Activated CD4-positive, alpha-beta memory T cell treated with anti-CD3 and anti-CD28 coated beads, Interleukin-2, amount 10 ng/mL, durations not matched to agents 7 days and 5 days (primary cell): ENCODE measurements at regions not wholly inside any gene's neighbourhood (a gene's known extent, or its start where the extent isn't known, plus 50 kb on each side); places are given as distances from the start of the nearest gene placed in this dataset.

ENCODE experiments used
- CTCF ChIA-PET: fragments of 350-600 bp; sonication (Branson Sonifier 250); formaldehyde crosslinking; loops from one replicate; lab custom pipeline; 2021; ENCODE audit warnings: antibody characterized with exemption, inconsistent platforms; lab: Charles Lee
- POLR2A ChIA-PET: fragments of 350-600 bp; sonication (Branson Sonifier 250); formaldehyde crosslinking; loops from one replicate; lab custom pipeline; 2021; ENCODE audit warnings: antibody characterized with exemption; lab: Charles Lee
- DNase-seq: peaks from one replicate; pipeline ENCODE4 v3.0.0-alpha.2; 2020
- H3K27ac Mint-ChIP-seq: one replicate; pipeline ENCODE4 v1.8.0; 2021; ENCODE audit warnings: mild to moderate bottlenecking, mixed read lengths
- H3K27me3 Mint-ChIP-seq: one replicate; pipeline ENCODE4 v1.8.0; 2021; ENCODE audit warnings: mixed read lengths
- H3K36me3 Mint-ChIP-seq: one replicate; pipeline ENCODE4 v1.8.0; 2021; ENCODE audit warnings: low read depth, mixed read lengths
- H3K4me1 Mint-ChIP-seq: one replicate; pipeline ENCODE4 v1.8.0; 2021; ENCODE audit warnings: mixed read lengths
- H3K4me3 Mint-ChIP-seq: one replicate; pipeline ENCODE4 v1.8.0; 2021; ENCODE audit warnings: mild to moderate bottlenecking, mixed read lengths
- H3K9me3 Mint-ChIP-seq: one replicate; pipeline ENCODE4 v1.8.0; 2021; ENCODE audit warnings: mixed read lengths

DNA sequence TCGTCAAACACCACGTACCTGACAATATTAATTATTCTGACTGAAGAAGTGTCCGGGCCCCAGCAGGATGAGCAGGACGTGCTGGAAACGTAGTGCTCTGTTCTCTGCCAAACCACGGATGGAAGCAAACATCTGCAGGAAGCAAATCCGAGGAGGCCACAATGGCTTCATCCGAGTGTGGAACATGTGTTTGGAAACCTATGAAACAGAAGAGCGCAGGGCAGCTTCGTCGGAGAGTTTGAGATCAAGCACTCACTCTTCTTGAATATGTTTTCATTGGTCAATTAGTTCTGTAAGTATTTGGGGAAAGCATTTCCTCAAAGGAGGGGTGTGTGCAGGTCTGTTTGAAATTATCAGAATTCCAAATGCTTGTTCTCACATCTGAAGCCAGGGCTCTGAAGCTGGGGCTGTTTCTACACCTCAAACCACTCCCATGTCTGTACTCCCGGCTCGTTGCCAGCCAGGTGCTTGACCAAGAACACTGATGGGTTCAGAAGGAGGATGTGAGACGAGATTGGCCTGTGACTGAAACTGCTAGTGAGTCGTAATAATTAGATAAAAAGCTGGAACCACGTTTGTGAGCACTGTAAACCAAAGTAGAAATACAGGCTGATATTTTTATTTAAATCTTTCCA is 356.6 kb upstream of the SALL3 start:
- POLR2A ChIA-PET = no interaction called here
- no peaks in the 10 kb centered on the region for H3K9me3 Mint-ChIP-seq

DNA sequence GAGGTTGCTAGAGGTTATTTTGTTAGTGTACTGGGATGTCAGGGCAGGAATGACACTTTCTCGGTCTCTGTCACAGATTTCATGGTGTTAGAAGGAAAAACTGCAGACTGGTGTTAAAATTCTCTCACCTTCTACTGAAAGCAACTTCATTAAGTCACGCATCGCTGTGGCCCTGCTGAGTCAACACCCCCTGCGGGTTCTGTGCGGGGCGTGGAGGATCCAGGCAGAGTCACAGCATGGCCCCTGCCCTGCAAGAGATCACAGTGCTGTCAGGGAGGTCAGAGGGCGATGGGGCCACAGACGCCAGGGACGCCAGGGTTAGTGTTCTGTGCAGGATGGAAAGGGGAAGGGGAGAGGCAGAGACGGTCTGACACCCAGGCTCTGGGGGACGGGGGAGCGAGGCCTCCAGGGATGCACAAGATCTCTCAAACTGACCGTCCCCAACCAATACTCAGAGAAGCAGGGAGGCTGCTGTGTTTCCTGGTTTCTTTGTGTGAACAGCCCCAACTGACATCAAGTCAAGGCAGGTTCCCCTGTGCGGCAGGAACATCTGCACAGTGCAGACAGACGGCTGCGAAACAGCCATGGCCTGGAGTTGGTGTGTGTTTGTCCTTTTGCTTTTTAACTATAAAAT is 354.9 kb upstream of the SALL3 start:
- Mint-ChIP-seq H3K27me3 (no peaks in the 10 kb centered on the region), H3K36me3 (no peaks in the 10 kb centered on the region), H3K9me3 (peaks cover 2% of the 10 kb centered on the region), H3K4me1 (no peaks in the 10 kb centered on the region), H3K4me3 (no peak overlapping the region), H3K27ac (no peak overlapping the region)
- ChIA-PET POLR2A (no interaction called here), CTCF (no interaction called here)
- no peak for DNase-seq

More for the DNA sequence above, 356.6 kb upstream of the SALL3 start:
- CTCF ChIA-PET = no interaction called here
- DNase-seq = no peak
- Mint-ChIP-seq H3K36me3 (no peaks in the 10 kb centered on the region), H3K27ac (no peak overlapping the region), H3K4me1 (no peaks in the 10 kb centered on the region), H3K4me3 (no peak overlapping the region), H3K27me3 (no peaks in the 10 kb centered on the region)

DNA sequence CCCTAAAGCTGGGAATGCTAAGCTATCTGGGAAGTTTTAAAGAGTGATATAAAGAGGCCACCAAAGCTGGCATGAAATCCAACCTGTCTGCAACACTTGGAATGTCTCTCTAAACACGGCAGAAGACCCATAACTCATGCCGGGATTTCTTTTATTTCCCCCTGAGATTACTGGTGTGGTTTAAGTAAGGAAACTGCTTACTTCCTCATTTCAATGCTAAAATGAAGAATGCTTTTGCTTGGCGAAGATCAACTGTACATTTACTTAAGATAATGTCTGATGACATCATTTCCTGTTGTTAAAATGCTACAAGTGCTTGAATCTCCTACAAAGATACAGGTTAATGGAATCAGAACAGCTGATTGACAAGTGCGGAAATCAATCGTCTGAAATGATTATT is 353.8 kb upstream of the SALL3 start:
- no peak overlapping the region for H3K27ac Mint-ChIP-seq
- no peak overlapping the region for H3K4me3 Mint-ChIP-seq
- no peaks in the 10 kb centered on the region for H3K4me1 Mint-ChIP-seq
- H3K27me3 Mint-ChIP-seq = no peaks in the 10 kb centered on the region
- H3K36me3 Mint-ChIP-seq = no peaks in the 10 kb centered on the region
- ChIA-PET POLR2A (no interaction called here), CTCF (no interaction called here)
- DNase-seq = no peak
- H3K9me3 Mint-ChIP-seq = peaks cover 5% of the 10 kb centered on the region

DNA sequence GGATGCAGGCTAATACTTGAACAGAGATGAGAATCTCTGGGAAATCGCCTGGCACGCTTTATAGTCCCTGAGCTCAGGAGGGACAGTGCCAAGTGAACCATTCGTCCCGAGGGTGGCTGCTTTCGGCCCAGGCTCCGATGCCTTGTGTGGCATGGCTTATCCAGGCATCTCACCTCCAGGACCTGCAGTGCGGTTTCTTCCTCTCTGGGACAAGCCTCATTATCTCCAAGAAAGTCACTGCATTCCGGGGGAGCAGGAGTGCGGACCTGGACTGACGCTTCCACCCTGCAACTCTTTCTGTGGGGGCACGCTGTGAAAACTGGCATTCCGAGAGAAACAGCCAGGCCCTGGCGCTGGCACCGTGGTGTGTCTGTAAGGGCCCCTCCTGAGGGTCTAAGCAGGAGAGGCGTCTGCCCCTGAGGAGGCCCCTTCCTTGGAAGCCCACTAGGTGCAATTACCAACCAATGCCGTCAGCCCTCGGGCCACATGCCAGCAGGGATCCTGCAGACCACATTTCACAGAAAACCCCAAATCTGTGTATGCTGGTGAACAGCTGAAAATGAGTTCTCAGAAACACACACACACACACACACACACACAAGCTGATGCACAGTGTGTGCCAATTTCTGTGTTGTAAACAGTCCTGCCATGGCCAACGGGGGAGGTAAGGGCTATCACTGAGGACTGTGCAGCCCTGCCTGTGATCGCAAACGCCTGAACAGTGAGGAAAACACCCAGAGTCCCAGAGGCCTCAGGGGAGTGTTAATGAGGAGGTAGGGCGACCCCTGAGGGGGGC is 351.9 kb upstream of the SALL3 start:
- DNase-seq = no peak
- no peak overlapping the region for H3K4me3 Mint-ChIP-seq
- CTCF ChIA-PET = no interaction called here
- no peaks in the 10 kb centered on the region for H3K4me1 Mint-ChIP-seq
- POLR2A ChIA-PET = no interaction called here
- H3K27me3 Mint-ChIP-seq = no peaks in the 10 kb centered on the region
- H3K27ac Mint-ChIP-seq = no peak overlapping the region
- H3K36me3 Mint-ChIP-seq = no peaks in the 10 kb centered on the region
- H3K9me3 Mint-ChIP-seq = peaks cover 13% of the 10 kb centered on the region

DNA sequence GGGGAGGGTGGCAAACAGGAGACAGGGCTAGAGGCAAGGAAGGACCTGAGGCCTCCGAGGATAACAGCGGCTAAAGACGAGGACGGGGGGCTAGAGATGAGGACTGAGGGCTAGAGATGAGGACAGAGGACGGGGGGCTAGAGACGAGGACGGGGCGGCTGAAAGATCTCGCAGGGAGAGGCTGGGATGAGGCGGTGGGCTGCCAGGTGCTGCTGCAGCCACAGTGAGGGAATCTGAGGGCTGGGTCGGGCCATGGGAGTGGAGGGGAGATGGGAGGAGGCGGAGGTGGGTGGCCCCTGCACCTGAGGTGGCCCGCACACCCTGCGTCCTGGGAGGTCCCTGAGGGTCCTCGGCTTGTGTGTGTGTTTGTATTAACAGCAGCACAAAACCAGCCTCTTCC is 350.2 kb upstream of the SALL3 start:
- Mint-ChIP-seq H3K27me3 (no peaks in the 10 kb centered on the region), H3K27ac (no peak overlapping the region), H3K4me3 (no peak overlapping the region), H3K36me3 (no peaks in the 10 kb centered on the region), H3K4me1 (peaks cover 4% of the 10 kb centered on the region), H3K9me3 (peaks cover 13% of the 10 kb centered on the region)
- CTCF ChIA-PET = no interaction called here
- POLR2A ChIA-PET = no interaction called here
- DNase-seq = no peak

DNA sequence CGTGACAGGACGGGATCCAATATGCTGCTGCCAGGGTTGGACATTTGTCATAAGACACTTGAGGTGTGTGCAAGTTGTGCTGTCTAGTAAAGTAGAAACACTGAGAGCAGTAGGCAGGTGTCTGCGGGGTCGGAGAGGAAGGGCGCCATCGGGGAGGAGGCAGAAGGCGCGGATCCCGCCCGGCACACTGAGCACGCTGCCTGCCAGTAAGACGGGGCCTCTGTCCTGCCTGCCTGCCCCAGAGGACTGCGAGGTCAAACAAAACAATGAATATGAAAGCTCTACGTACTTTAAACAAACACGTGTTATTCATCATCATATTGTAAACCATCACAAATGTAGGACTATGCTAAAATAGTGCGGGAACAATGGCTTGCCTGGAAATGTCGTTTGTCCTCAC is 349.3 kb upstream of the SALL3 start:
- Mint-ChIP-seq H3K36me3 (no peaks in the 10 kb centered on the region), H3K4me3 (no peak overlapping the region), H3K9me3 (peaks cover 15% of the 10 kb centered on the region), H3K27ac (no peak overlapping the region), H3K4me1 (peaks cover 4% of the 10 kb centered on the region), H3K27me3 (no peaks in the 10 kb centered on the region)
- POLR2A ChIA-PET = no interaction called here
- CTCF ChIA-PET = no interaction called here
- DNase-seq = no peak

DNA sequence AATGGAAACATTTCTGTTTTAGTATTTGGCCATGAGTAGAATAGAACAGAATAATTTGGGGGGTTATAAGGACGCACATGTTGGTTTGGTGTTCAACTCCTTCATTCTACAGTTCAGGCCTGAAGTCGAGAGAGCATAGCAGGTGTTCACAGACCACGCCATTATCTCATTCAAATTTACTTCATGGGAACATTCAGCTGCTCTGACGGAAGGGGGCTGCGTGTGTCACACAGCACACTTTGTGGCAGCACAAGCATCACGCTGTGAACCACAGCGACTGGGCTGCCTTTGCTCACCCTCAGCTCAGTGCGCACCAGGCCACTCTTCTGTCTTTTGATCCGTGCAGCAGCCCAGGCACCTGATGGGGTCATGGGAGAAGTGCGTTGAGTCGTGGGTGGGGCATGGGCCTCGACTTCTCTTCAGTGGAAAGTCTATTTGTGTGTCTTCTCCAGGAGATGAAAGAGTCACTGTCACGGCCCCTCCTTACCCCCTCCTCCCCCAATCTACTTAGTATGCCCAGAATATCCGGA is 348.6 kb upstream of the SALL3 start:
- Mint-ChIP-seq H3K27me3 (no peaks in the 10 kb centered on the region), H3K27ac (no peak overlapping the region), H3K4me3 (no peak overlapping the region), H3K4me1 (peaks cover 4% of the 10 kb centered on the region), H3K36me3 (peaks cover 4% of the 10 kb centered on the region), H3K9me3 (peaks cover 21% of the 10 kb centered on the region)
- POLR2A ChIA-PET = no interaction called here
- DNase-seq = no peak
- CTCF ChIA-PET = no interaction called here

DNA sequence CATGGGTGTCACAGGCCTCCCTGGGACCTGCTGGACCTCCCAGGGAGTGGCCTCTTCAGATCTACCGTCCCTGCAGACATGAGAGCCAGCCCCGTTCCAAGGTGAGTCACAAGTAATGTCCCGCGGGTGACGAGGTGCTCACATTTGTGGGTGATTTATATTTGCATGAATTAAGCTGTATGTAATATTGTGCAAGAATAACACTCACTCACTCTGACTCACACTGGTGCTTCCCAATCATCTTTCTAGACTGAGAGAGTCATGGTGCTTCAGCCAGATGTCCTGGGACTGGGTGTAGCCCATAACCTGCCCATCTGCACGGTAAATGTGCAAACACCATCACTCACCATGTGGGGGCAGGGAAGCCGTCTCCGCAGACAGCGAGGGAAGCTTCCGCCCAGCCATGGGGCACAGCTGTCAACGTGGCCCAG is 347.5 kb upstream of the SALL3 start:
- no peak for DNase-seq
- CTCF ChIA-PET = no interaction called here
- no peak overlapping the region for H3K4me3 Mint-ChIP-seq
- no peaks in the 10 kb centered on the region for H3K27me3 Mint-ChIP-seq
- no peak overlapping the region for H3K27ac Mint-ChIP-seq
- peaks cover 29% of the 10 kb centered on the region for H3K9me3 Mint-ChIP-seq
- H3K36me3 Mint-ChIP-seq = peaks cover 12% of the 10 kb centered on the region
- H3K4me1 Mint-ChIP-seq = peaks cover 4% of the 10 kb centered on the region
- POLR2A ChIA-PET = no interaction called here

DNA sequence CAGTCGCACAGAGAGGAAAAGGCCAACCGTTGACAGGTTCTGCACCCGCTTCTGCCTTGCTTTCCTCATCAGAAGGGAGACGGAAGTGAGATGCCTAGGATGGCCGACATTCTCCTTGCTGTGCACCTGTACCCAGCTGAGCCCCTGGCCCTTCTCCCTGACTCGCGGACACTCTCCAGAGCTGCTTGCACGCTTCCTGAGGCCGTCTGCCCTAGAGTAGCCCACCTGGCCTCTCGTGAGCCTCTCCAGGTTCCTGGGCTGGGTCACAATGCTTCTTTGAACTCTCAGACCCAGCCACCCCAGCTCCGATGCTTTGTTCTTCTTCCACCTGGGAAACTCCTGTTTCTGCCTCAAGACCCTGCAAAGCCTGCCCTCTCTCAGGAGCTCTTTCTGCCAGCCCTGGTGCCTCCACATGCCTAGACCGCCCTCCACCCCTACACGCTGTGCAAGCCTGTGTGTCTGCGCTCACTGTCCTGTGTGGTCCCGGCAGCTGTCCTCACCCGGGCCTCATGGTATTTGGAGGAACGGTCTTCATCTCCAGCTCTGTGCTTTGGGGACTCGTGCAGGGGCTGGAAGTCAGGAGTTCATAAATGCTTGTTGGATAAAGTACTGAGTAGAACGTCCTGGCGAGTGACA is 345.4 kb upstream of the SALL3 start:
- DNase-seq = no peak

DNA sequence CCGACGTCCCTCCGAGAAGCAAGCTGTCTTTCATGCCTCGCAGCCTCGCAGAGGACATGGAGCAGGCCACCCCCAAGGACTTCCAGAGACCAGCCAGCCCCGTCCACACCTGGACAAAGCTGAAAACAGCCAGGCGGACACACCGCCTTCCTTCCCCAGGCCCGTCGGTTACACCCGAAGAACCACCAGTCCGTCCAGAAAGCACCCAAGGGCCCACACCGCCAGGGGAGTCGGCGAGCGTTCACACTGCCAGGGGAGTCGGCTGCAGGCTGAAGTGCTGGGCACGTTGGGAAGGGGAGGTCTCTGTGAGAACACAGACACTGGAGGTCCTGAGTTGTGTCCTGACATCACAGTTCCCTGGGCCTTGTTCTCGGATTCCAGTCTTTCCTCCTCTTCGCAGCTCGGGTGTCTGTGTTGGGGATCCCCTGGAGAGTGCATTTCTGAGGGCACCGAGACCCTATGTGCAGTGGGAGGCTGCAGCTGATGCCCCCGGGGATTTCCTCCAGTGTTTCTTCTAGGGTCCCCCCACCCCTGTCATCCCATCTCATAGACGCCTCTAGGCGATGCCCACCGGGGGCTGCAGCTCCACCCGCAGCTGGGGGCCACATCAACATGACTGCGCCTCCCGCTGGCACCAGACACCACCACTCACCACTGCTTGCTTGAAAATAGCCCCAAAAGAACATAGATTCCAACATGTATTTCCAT is 344.4 kb upstream of the SALL3 start:
- CTCF ChIA-PET = no interaction called here
- H3K27ac Mint-ChIP-seq = no peak overlapping the region
- peaks cover 4% of the 10 kb centered on the region for H3K4me1 Mint-ChIP-seq
- no peaks in the 10 kb centered on the region for H3K27me3 Mint-ChIP-seq
- H3K9me3 Mint-ChIP-seq = peaks cover 30% of the 10 kb centered on the region
- POLR2A ChIA-PET = no interaction called here
- DNase-seq = no peak
- H3K36me3 Mint-ChIP-seq = peaks cover 12% of the 10 kb centered on the region
- H3K4me3 Mint-ChIP-seq = no peak overlapping the region

More for the DNA sequence above, 345.4 kb upstream of the SALL3 start:
- ChIA-PET POLR2A (no interaction called here), CTCF (no interaction called here)
- Mint-ChIP-seq H3K27me3 (no peaks in the 10 kb centered on the region), H3K4me3 (no peak overlapping the region), H3K9me3 (peaks cover 30% of the 10 kb centered on the region), H3K4me1 (peaks cover 4% of the 10 kb centered on the region), H3K27ac (no peak overlapping the region), H3K36me3 (peaks cover 12% of the 10 kb centered on the region)

DNA sequence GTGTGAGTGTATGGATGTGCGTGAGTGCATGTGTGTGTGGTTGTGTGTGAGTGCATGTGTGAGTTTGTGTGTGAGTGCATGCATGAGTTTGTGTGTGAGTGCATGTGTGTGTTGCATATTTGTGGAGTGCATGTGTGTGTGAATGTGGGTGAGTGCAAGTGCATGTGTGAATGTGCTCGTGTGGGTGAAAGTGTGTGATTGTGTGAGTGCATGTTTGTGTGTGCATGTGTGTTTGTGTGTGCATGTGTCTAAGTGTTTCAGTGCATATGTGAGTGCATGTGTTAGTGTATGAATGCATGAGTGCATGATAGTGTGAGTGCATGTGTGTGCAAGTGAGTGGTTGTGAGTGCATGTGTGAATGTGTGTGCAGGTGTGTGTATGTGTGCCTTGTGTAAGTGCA is 343.4 kb upstream of the SALL3 start:
- ChIA-PET CTCF (no interaction called here), POLR2A (no interaction called here)
- Mint-ChIP-seq H3K27ac (no peak overlapping the region), H3K27me3 (no peaks in the 10 kb centered on the region), H3K9me3 (peaks cover 24% of the 10 kb centered on the region), H3K4me1 (peaks cover 4% of the 10 kb centered on the region), H3K36me3 (peaks cover 12% of the 10 kb centered on the region), H3K4me3 (no peak overlapping the region)
- DNase-seq = no peak

DNA sequence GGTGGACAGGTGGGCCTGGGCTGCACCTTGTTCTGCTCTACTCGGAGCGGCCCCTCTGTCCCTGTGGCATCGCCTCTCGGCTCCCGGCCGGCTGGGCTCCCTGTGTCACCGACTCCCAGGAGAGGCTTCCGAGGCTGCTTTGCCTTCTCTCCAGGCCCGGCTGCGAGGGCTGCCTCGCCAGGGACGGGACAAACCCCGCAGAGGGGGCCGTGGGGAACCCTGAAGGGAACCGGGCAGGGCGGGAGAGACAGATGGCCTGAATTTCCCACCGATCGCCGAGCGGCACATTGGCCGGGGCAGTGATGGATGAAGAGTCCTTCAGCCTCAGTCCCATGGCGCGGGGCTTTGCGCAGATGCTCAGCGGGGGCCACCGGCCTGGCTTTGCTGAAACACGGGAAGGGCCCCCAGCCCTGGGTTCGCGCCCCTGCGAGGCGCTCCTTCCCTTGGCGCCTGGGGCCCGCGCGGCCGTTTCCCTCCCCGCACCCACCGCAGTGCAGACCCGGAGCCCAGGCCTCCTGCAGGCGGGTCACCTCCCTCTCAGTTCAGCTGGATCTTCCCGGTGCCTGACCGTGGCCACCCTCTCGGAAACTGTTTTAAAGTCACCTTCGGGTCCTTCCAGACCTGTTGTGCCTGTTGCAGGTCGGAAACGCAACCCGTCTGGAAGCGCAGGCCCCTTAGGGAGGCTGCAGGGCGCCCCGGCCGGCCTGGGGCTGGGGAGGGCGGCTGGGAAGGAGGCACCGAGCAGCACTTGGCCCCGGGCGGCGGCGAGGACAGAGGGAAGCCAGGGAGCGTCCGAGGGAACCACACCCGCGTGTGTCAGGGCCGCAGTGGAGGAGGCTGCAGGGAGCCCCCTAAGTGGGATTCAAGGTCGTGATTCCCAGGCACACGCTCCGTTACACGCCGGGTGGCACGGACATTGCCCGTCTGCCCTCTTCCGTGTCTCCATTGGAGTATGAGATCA is 341.9 kb upstream of the SALL3 start:
- ChIA-PET CTCF (no interaction called here), POLR2A (no interaction called here)
- H3K36me3 Mint-ChIP-seq = peaks cover 12% of the 10 kb centered on the region
- H3K4me3 Mint-ChIP-seq = no peak overlapping the region
- peaks cover 4% of the 10 kb centered on the region for H3K4me1 Mint-ChIP-seq
- no peak overlapping the region for H3K27ac Mint-ChIP-seq
- H3K9me3 Mint-ChIP-seq = peaks cover 19% of the 10 kb centered on the region
- DNase-seq = no peak
- no peaks in the 10 kb centered on the region for H3K27me3 Mint-ChIP-seq
